ENCODE measurements at regions not wholly inside any gene's neighbourhood (a gene's known extent, or its start where the extent isn't known, plus 50 kb on each side); places are given as distances from the start of the nearest gene placed in this dataset.

DNA sequence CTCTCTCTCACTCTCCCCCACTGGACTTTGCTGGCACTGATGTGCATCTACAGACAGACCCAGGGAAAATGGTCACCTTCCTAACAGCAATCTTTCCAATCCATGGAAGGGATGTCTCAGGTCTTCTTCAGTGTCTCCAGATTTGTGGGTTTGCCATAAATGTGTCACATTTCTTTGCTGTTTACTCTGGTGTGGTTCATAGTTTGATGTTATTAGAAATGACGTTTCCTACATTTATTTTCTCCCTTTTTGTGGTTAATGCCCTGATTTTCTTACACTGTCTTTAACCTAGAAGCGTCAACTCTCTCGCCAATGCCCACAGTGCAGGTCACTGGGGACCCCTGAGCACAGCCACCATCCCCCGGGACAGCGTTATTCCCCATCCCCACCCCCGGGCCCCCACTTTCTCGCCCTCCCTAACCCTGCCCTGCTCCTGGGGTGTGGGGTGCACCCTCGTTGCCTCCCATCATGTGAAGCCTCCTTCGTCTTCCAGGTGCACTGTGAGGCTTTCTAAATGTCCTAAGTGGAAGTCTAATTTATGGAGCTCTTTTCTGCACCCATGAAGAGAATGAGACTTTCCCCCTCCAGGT, 86.5 kb downstream of the YTHDF1 start:
- no peak for DNase-seq
- in situ Hi-C loops (cut with MboI; ENCODE audit: low pct_unique_long_range_greater_than_20kb, low sequenced_read_pairs) = no loop called here

DNA sequence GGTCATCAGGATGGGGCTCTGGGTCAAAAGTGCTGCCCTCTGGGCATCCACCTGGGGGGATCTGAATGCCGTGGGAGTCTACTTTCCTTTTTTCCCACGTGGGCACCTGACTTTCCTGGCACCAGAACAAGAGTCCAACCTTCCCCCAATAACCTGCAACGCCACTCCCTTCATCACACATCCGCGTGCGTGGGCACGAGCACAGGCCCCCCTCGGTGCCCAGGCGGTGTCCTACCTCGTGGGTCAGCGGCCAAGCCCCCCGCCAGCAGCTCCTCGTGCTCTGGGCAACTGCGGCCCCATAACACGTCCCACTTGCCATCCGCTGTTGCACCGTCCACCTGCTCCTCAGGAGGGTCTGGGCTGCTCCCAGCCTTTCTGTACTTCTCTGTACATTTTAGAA, 87.0 kb downstream of the YTHDF1 start:
- DNase-seq = no peak
- in situ Hi-C loops (cut with MboI; ENCODE audit: low pct_unique_long_range_greater_than_20kb, low sequenced_read_pairs) = no loop called here

DNA sequence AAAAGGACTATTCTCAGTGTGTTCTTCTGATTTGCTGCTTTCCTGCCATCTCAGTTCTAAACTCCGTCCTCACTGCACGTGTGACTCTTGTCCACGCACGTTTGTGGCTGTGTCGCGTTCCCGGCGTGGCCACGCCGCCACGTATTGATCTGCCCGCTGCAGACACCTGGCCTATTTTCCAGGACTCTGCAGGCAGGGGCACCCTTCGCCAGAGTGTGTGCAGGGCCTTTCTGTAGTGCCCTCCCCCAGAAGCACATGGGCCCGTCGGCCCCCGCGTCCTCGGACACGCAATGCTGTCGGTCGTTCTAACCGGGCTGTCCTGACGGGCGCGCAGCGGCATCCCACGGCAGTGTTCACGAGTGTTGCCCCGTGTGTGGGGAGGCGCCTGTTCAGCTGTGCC, 87.6 kb downstream of the YTHDF1 start:
- DNase-seq = no peak
- in situ Hi-C loops (cut with MboI; ENCODE audit: low pct_unique_long_range_greater_than_20kb, low sequenced_read_pairs) = no loop called here

DNA sequence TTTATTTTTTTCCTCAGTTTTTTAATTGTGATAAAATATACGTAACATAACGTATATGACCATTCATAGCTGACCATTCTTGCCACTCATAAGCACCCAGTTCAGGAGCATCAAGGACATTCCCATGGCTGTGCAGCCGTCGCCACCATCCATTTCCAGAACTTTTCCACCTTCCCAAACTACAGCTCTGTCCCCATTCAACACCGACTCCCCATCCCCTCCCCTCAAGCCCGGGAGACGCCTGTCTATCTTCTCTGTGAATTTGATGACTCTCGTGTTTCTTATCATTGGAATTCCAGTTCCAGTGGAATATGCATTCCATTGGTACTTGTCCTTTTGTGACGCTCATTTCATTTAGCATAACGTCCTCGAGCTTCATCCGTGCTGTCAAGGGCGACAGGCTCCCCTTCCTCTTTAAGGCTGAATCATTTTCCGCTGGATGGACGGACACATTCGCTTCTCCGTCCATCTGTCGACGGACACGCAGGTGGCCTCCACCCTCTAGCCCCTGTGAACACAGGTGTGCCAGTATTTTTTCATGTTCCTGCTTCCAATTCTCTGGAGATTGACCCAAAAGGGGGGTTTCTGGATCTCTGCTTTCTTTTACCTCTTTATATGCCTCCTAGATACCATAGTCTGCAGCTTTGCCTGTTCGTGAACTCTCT, 88.1 kb downstream of the YTHDF1 start:
- in situ Hi-C loops (cut with MboI; ENCODE audit: low pct_unique_long_range_greater_than_20kb, low sequenced_read_pairs) = no loop called here
- DNase-seq = no peak

DNA sequence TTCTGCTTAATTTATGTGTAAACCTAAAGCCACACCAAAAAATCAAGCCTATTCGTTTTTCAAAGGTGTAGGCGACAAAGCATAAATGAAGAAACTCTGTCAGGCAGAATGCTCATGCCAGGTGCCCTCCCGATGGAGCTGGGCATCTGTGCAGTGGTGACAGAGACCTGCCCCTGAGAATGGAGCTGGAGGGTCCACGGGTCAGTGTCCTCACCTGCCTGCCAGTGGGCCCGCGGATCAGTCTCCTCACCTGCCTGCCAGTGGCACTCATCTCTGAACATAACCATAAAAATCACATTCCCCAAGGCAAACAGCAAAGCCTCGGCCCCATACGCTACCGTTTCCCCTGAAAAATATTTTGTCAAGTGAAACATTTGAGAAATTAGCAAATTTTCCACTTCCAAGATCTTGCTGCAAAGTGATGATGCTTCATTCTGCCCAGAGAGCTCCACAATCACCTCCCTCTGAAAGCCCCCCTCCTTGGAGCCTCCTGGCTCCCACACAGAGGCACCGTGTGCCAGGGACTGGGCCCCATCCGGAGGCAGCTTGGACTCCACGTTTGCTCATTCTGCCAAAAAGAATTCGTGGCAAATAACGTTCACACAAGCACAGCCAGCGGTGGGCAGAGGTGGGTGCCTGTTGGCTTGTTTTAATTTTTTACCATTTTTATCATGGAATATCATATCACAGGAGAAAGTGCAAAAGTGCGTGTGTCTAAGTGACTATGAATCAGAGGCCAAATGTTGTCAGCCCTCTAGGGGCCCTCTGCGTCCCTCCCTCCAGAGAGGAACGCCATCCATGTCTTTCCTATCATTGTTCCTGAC, 88.8 kb downstream of the YTHDF1 start:
- DNase-seq = no peak
- in situ Hi-C loops (cut with MboI; ENCODE audit: low pct_unique_long_range_greater_than_20kb, low sequenced_read_pairs) = no loop called here

DNA sequence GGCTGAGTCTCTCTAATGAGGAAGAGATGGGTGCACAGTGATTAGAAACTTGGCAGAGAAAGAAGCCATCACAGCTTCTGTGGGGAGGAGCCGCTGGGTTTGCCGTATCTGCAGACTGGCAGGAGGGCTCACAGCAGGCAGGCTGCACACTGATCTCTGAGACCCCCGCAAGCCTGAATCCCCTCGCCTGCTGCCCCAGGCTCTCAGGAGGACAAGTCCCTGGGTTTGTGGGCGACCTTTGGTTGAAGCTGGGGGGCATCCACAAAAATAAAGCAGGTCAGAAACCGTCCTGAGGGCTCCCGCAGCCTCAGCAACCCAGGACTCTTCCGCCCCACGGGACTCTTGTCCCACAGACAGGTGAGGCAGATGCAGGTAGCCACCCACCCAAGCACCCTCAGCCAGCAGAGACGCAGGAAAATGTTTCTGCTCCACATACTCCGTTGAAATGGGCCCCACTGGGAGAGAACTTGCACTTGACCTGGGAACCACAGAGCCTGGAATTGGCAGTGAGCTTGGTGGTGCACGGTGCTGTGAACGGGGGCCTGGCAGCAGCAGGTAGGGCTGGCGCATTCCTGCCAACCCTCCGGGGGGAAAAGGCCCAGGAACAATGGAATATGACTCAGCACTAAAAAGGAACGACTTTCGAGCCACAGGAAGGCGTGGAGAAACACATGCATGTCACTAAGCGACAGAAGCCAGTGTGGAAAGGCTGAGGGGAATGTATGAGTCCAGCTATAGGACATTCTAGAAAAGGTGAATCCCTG, 89.9 kb downstream of the YTHDF1 start:
- in situ Hi-C loops (cut with MboI; ENCODE audit: low pct_unique_long_range_greater_than_20kb, low sequenced_read_pairs) = no loop called here
- DNase-seq = no peak

DNA sequence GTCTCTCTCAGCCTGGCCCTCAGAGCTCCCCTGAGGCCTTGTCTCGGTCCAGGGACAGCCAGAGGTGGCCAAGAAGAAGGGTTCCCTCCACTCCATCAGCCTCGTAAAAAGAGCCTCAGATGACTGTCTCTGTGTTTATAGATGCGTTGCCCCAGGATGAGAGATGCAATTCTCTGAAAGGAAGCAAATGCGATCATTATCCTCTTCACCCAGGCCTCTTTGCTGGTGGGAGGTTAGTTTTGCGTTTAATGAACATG, 90.4 kb downstream of the YTHDF1 start:
- DNase-seq = no peak
- in situ Hi-C loops (cut with MboI; ENCODE audit: low pct_unique_long_range_greater_than_20kb, low sequenced_read_pairs) = no loop called here

DNA sequence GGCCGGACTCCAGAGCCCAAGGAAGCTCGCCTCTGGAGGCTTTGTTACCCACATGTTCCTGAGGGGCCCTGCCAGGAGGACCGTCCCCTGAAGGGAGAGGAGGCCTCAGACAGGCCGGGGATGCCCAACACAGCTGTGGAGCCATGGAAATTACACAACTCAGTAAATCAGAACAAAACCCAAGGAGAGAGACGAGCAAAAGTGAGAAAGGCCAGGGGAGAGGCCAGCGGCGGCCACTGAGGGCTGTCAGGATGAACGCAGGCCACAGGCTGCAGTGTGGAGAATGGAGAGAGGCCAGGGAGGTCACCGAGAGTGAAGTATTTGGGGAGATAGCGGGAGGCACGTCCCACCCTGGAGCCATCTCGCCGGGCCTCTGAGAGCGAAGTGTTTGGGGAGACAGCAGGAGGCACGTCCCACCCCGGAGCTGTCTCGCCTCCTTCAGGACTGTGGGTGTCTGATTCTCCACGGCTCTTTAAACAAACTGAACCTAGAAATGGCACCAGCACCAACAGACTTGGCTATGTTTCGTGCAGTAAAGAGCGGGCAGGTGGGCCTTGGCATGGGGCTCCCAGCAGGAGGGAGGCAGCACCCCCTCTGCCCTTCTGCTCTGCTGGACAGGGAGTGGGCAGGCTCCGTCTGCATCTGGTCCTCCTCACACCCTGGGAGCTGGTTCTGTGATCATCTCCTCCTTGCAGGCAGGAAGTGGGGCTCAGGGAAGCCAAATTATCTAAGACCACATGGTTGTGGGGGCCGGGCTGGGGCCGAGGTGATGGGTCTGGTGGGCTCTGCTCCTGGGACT, 91.0 kb downstream of the YTHDF1 start:
- in situ Hi-C loops (cut with MboI; ENCODE audit: low pct_unique_long_range_greater_than_20kb, low sequenced_read_pairs) = no loop called here
- no peak for DNase-seq

DNA sequence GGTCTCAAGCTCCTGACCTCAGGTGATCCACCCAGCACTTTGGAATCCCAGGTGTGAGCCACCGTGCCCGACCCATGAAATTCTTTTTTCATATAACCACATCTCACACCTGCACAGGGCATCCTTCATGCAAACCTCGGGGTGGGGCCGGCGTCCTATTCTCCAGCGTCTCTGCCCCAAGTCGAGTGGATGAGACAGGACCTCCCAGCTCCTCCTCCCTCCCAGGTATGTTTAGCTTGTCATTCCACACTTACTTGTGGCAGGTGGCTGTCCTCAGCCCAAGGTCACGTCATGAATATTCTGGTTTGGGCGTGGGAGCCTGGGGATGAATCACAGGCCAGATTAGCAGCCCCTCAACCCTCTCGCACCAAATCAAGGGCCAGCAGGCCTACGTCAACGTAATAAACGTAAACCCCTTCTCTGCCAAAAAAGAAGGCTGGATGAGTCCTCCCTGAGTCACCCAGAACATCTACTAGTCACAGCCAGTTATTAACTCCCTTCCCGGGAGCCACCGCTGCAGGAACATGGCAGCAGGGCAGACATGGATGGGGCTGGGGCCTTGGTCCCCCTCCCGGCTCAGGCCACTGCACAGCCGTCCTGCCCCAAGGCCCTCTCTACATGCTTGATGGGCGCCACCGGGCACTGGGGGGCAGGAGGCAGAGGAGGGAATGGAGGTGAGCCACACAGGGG, 91.7 kb downstream of the YTHDF1 start:
- in situ Hi-C loops (cut with MboI; ENCODE audit: low pct_unique_long_range_greater_than_20kb, low sequenced_read_pairs) = no loop called here

DNA sequence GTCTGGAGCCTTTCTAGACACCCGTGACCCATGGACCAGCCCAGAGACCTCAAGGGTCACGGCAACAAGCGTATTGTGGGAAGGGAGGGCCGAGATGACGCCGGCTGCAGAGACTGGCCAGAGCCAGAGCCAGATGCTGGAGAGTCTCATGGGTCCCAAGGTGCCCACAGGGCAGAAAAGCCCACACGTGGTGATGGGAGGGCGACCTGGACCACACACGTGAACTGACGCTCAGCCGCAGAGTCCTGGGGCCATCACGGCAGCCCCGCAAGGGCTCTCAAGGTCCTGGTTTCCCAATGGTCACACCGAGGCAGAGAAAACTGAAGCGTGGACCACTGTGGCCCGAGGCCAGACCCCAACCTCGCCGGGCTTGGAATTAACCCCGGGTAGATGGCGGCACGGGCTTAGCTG, 92.6 kb downstream of the YTHDF1 start:
- DNase-seq = no peak
- in situ Hi-C loops (cut with MboI; ENCODE audit: low pct_unique_long_range_greater_than_20kb, low sequenced_read_pairs) = no loop called here

More for the DNA sequence above, 91.7 kb downstream of the YTHDF1 start:
- DNase-seq = no peak

DNA sequence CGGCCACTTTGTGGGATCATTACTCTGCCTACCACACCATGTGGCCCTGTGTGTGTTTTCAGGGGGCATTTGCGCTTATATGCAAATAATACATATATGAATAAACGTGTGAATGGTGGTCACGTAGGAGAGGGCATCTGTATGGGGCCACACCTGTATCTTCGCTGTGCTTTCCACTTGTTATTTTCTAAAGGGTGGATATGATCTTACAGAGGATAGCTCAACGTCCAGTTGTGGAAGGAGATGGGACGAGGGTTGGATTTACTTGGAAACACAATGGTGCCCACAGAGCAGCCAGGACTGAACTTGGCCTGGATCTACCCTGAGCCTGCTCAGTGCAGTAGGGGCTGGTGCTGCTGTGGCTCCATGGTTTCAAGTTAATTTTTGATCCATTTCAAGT, 93.3 kb downstream of the YTHDF1 start:
- in situ Hi-C loops (cut with MboI; ENCODE audit: low pct_unique_long_range_greater_than_20kb, low sequenced_read_pairs) = no loop called here
- DNase-seq = no peak

DNA sequence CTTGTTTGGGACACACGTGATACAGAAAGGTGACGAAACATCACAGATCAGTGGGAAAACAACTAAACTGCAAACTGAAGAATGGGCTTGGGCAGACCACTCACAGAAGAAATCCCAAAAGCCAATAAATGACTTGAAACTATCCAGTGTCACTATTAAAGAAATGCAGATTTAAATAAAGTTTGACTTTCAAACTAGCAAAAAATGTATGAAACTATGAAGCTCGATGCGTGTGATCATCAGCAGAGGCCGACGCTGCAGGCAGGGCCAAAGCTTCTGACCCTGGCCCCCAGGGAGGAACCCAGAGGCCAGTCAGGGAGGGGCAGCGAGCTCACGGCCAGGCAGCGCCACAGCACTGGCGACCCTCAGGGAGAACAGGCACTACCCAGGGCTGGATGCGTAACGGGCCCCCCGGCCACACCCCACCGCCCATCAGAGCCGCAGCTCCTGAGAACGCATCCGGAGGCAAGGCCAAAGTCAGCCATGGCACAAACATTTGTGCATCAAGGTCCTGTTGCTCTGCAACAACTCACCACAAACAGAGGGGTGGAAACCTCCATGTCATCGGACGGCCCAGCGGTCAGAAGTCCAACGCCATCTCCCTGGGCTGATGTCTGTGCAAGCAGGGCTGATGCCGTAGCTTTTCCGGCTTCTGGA, 94.1 kb downstream of the YTHDF1 start:
- in situ Hi-C loops (cut with MboI; ENCODE audit: low pct_unique_long_range_greater_than_20kb, low sequenced_read_pairs) = no loop called here
- no peak for DNase-seq

DNA sequence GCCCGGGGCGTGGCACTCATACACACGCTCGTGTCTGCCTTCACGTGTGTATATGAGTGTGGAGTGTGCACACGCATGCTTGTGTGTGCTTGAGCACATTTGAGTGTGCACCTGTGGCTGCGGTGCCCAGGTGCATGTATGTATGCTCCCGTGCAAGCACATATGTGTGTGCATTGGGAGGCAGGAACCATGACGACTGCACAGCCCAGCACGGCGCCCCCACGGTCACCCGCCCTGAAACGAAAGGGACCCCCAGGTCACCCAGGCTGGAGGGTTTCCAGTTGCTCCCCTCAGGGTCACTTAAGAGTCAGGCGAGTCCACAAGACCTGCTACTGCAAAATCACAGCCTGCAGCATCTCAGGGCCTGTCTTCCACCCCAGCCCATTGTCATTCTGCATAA, 94.7 kb downstream of the YTHDF1 start:
- no peak for DNase-seq
- in situ Hi-C loops (cut with MboI; ENCODE audit: low pct_unique_long_range_greater_than_20kb, low sequenced_read_pairs) = no loop called here

DNA sequence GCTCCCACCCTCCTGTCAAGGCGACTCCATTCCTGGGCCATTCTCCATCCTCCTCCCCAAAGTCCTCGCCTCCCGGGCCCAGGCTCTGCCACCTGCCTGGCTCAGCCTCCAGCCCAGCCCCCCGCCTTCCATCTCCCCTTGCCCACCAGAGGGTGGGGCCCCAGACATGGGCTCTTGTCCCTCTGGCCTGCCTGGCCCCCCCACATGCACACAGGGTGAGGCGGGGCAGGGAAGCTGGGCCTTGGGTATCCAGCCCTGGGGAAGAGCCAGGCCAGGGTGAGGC, 95.2 kb downstream of the YTHDF1 start:
- in situ Hi-C loops (cut with MboI; ENCODE audit: low pct_unique_long_range_greater_than_20kb, low sequenced_read_pairs) = no loop called here
- no peak for DNase-seq

DNA sequence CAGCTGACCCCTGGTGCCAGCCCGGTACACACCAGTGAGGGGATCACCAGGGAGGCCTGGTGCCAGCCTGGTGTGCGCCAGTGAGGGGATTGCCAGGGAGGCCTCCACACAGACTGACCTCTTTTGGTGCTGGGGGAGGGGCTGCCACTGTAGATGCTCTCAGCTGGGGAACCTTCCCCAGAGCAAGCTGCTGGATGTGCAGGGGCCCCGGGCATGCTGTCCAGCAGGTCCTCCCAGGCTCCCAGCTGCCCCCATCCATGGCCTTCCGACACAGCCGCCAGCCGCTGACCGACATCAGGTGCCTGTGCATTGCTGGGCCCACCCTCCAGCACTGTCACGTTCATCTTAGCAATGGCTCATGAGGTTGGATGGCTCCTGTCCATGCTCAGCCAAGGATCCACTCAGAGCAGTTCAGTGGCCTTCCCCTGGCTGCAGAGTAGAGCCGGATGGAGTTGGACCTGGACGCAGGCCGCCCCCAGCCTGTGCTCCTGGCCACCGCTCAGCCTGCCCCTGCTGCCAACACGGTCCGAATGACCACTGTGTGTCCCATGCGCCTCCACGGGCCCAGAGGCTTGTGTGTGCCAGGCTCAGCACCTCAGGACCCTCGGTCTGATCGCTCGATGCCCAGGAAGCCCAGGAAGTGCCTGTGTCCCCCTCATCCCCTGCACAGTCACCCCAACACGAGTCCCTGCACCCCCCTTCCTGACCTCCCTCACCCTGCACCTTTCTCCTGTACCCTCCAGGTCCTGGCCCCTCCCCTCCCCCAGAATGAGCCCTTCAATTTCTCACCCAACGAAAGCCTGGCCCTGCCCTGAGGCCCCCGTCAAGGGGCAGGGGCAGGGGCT, 95.7 kb downstream of the YTHDF1 start:
- DNase-seq = no peak
- in situ Hi-C loops (cut with MboI; ENCODE audit: low pct_unique_long_range_greater_than_20kb, low sequenced_read_pairs) = no loop called here

DNA sequence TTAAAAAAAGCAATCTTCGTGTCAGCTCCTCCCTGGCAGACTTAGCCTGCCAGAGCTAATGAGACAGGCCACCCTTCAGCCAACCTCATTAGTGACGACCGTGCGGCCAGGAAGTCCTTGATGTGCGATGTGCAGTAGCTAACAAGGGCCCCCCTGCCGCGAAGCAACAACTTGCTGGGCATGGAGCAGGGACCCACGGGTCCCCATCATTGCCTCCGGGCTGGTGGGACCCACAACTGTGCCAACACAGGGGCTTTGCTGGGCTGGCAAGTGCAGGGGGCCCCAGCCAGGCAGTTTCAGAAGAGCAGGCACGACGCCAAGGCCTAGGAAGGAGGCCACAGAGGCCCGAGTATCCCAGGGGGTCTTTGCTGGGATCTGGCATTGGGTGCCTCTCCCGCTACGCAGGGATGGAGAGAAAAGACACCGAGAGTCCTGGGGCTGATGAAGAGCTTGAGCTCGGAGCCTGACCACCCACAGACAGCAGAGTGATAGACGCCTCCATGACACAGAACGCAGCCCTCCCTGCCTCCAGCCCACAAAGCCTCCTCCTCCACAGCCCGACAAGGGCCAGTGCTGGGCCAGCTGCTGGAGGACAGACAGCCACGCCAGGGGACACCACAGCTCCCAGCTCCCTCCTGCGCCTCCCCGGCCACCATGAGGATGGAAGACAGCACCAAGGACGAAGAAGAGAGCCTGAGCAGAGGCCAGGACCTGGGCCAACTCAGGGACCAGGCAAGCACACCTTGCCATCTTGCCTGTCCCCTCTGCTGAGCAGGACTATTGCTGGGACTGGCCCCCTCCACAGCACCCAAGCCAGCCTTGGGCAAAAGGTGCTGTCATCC, 96.6 kb downstream of the YTHDF1 start:
- no peak for DNase-seq
- in situ Hi-C loops (cut with MboI; ENCODE audit: low pct_unique_long_range_greater_than_20kb, low sequenced_read_pairs) = no loop called here

All from KBM-7 (cell line).